GM12892 (cell line): ENCODE measurements at regions not wholly inside any gene's neighbourhood (a gene's known extent, or its start where the extent isn't known, plus 50 kb on each side); places are given as distances from the start of the nearest gene placed in this dataset.

ENCODE experiments used
- POLR2A ChIP-seq: IDR thresholded peaks from 2 replicates; pipeline ENCODE4 v1.6.1; 2011; ENCODE audit warnings: low read depth, low read length, control low read depth
- POLR2AphosphoS5 ChIP-seq: IDR thresholded peaks from 2 replicates; pipeline ENCODE4 v1.6.1; 2011; ENCODE audit warnings: low read depth, low read length, control low read depth

GRCh38 chr6:14709900-14710299 is 536.0 kb upstream of the JARID2 start:
- TF ChIP-seq POLR2A (no peak), POLR2AphosphoS5 (no peak)
